Epithelial cell of esophagus (primary cell): ENCODE measurements at regions not wholly inside any gene's neighbourhood (a gene's known extent, or its start where the extent isn't known, plus 50 kb on each side); places are given as distances from the start of the nearest gene placed in this dataset.

Experiments
- DNase-seq: peaks from one replicate; pipeline ENCODE4 v3.0.0; 2010; ENCODE audit warnings: low read depth
- H3K4me3 ChIP-seq: 2 replicates; pipeline ENCODE4 v1.5.1; 2011; ENCODE audit warnings: mild to moderate bottlenecking, low read length, control low read depth
- TF ChIP-seq, protein P1 (sequence below): IDR thresholded peaks from 2 replicates; pipeline ENCODE4 v1.5.1; 2011; ENCODE audit warnings: low read depth, mild to moderate bottlenecking, low read length, control low read depth, inconsistent platforms; ENCODE audit not compliant: insufficient read depth; ENCODE audit errors: missing control alignments

DNA sequence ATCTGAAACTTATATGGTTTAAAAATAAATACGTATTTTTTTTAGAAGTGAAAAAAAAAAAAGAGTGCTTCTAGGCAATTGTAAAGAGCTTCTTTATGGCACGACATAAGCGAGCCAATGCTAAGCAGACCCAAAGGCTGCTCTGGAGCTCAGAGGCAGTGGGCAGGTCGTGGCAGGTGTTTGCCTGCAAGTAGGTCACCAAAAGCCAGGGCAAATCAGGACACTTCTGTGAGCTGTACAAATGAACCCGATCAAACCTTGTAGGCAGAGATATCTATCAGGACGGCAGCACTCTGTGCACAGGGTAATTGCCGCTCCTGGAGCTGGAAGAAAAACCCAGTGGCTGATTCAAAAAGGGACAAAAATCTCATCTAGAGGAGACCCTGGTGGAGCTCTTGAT, 75.9 kb downstream of the IRX2 start:
- no peak overlapping the region for H3K4me3 ChIP-seq
- TF ChIP-seq, protein P1, sequence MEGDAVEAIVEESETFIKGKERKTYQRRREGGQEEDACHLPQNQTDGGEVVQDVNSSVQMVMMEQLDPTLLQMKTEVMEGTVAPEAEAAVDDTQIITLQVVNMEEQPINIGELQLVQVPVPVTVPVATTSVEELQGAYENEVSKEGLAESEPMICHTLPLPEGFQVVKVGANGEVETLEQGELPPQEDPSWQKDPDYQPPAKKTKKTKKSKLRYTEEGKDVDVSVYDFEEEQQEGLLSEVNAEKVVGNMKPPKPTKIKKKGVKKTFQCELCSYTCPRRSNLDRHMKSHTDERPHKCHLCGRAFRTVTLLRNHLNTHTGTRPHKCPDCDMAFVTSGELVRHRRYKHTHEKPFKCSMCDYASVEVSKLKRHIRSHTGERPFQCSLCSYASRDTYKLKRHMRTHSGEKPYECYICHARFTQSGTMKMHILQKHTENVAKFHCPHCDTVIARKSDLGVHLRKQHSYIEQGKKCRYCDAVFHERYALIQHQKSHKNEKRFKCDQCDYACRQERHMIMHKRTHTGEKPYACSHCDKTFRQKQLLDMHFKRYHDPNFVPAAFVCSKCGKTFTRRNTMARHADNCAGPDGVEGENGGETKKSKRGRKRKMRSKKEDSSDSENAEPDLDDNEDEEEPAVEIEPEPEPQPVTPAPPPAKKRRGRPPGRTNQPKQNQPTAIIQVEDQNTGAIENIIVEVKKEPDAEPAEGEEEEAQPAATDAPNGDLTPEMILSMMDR: no peak
- DNase-seq: no peak

DNA sequence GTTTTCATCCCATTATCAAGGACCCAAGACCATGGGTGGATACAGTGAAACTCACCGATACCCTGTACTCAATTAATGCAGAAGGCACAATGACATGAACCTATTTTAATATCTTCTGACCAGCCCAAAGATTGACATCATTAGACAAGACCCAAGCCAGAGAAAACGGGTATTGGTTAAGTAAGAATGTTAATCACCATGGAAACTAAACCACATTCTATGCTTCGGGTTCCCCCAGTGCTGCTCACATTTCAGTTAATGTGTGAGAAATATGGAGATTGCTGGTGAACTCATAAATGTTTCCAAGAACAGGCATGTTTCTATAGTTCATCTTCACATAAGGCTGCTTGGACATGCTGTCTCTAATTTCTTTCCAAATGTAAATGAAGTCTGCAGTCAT, 77.0 kb downstream of the IRX2 start:
- DNase-seq: no peak
- TF ChIP-seq, protein P1: no peak
- H3K4me3 ChIP-seq: no peak overlapping the region

DNA sequence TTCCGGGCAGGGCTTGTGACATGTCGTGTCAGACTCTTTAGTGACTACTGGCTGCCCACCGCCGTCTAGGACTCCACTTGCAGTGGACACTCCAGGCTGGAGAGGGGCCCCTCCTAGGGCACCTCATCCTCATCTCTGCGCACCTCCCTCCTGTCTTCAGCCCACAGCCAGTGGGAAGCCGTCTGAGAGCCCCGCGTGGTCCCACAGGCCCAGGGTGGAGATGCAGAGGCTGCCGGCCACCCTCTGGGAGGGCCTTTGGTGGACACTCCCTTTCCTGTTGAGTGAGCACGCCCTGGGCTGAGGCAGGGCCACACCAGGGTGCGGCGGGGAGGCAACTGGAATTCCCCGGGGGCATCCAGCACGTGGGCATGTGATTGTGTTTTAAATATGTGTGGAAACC, 80.5 kb downstream of the IRX2 start:
- TF ChIP-seq, protein P1: no peak
- no peak for DNase-seq
- no peak overlapping the region for H3K4me3 ChIP-seq

DNA sequence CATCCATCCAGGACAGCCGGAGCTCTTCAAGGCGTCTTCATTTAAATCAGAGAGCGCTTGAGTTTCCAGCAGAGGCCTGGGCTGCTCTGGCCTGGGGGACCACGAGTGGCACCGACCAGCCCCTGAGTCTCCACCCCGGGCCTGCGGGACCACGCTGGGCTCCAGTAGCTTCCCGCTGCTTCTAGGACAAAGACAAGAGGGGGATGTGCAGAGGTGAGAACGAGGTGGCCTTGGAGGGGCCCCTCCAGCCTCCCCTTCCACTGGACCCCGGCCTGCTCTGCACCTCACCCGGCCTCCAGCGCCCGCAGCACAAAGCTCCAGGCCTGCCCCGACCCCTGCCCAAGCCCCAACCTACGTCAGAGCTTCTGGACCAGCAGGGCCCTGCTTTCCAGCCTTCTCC, 81.6 kb downstream of the IRX2 start:
- no peak for DNase-seq
- TF ChIP-seq, protein P1: no peak
- no peak overlapping the region for H3K4me3 ChIP-seq

DNA sequence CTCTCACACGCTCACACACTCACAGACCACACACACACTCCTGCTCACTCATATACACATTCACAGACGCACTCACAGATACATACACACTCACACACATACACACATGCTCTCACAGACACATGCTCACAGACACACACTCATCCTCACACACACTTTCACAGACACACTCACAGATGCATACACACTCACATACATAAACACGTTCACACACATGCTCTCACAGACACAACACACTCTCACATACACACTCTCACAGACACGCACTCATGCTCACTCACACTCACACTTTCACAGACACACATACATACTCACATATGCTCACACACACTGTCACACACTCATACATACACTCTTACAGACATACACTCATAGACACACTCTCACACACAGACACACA, 82.2 kb downstream of the IRX2 start:
- TF ChIP-seq, protein P1: no peak
- DNase-seq: no peak
- H3K4me3 ChIP-seq: no peak overlapping the region

DNA sequence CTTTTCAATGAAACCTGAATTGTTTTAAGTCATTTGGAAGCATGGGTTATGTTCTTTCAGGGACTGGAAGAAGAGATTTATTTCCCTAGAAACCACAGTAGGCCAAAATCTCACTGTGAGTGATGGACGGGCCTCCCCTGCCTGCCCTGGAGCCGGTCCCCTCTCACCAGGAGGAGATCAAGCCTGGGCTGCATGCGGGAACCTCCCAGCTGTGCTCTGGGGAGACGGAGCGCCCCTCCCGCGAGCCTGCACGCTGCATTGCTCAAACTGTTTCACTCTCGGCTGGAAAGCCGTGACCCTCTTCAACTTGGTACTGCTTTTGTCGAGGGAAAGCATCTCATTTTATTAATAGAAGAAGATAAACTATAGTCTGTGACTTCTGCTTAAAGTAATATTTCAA, 85.4 kb downstream of the IRX2 start:
- TF ChIP-seq, protein P1: no peak
- no peak overlapping the region for H3K4me3 ChIP-seq
- DNase-seq: no peak

DNA sequence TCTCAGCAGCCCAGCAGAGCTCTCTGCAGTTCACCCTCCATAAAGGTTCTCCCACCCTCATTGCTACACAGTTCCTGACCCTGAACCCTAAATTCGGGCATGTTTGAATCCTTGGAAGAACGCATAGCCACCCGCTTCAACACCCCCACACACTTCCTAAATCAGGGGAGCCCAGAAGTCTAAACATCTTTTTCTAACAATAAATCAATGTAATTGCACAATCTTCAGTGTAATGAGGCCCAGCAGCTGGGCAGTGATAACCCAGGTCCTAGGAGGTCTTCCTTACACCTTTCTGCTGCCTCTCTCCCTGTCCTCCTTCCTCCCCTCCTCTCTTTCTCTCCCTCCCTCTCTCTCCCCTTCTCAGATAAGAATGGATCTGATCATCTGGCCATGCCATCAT, 88.0 kb downstream of the IRX2 start:
- DNase-seq: no peak
- TF ChIP-seq, protein P1: no peak
- H3K4me3 ChIP-seq: no peak overlapping the region
